GM19395 (cell line): ENCODE measurements at regions not wholly inside any gene's neighbourhood (a gene's known extent, or its start where the extent isn't known, plus 50 kb on each side); places are given as distances from the start of the nearest gene placed in this dataset.

Experiments used
- ATAC-seq: cut with Tn5 transposase; IDR thresholded peaks from one replicate; pipeline ENCODE4 v1.9.1; 2021; ENCODE audit warnings: mild to moderate bottlenecking, moderate library complexity; ENCODE audit not compliant: unreplicated experiment

DNA sequence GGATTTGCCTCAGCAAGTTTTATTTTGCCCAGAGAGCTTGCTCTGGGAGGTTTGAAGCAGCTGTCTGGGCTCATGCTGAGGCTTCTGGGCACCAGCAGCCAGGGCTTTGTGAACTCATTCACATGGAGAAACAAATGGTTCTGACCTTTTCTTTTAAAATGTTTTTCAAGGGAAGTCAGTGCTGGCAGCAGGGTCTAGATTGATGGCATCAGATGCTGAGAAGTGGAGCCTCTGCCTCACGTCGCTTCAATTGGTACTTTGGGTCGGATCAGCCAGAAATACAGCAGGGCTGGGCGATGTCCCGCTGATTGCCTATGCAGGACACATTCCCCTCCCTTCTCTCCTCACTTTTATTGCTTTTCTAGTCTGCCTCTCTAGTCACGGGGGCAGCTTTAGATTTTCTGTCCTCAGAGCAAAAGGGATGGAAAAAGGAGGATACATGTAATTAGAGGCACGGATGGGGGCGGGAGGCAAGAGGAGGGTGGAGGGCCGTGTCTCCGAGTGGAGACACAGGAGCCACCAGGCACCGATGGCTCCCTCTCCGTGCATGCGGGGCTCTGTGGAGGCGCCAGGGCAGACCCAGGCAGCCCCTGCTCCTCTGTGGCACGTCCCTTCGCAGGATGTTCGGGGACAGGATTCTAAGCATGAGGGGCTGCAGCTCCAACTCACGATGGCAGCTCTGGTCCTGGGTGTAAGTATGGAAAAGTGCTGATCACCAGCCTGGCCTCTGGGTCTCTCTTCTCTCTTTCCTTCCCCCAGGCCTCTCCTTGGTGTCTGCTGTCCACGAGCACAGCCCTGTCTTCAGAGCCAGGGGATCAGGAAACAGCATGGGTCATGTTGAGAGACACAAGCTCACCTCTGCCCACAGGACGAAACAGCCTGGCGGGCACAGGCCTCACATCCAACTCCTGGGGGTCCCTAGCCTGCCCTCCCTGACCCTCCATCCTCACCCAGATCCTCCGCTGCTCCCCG, 116.1 kb downstream of the FAM43A start:
- ATAC-seq = no peak

DNA sequence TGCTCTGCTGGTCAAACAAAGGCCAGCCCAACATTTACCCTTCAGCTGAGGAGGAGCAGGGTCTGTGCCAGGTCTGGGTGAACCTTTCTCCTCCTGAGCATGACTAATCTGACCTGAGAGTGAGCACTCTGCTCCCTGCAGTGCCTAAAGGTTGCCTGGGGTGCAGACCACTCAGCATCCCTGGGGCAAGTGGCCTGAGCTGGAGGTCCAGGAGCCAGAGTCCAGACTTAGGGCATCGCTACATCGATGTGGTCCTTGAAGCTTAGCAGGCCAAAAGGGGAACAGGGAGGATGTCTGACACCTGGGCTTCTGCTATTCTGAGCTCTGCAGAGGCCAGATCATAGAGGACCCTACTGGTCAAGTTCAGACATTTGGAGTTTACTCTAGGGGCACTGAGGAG, 119.1 kb downstream of the FAM43A start:
- no peak for ATAC-seq

DNA sequence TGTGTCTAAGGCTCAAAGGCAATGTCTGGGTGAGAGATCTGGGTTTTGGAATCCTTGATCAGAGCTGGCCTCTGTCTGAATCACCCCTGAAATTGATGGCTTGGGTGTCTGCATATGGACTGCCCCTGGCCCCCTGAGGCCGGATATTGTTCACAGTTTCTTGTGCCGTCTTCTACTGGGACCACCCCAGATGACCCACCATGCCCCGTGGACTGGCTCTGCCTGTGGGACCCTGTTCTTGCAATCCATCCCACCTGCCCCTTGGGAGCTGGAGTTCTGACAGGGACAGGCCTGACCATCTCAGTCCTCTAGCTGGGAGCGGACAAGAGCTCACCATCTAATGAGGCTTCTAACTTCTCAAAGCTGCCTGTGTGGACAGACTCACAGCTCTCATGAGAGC, 119.9 kb downstream of the FAM43A start:
- ATAC-seq = no peak

DNA sequence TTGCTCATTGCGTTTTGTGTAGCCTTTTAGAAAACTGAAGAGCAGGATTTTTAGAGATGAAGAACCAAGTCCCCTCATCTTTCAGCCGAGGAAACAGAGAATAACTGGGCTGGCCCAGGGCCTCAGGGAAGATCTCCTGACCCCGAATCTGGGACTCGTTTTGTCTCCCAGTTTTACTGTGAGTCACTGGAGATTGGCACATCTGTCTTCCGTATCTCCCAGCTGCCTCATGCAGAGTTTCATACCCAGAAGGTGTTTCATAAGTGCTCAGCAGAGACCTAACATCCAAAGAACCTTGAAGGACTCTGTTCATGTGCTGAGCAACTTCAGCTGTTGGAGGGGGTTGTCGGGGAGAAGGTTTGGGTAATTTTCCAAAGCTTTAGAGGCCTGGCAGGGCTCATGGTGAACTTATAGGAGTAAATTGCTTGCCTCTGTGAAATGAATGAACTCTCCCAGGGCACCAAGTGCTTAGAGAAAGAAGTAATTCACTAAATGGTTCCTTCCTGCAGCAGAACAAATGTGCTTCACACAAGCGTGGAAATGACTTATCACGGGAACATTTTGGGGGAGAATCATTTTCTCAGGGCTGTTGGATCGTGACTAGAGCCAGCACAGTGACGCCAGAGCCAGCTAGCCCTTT, 121.4 kb downstream of the FAM43A start:
- ATAC-seq = no peak

DNA sequence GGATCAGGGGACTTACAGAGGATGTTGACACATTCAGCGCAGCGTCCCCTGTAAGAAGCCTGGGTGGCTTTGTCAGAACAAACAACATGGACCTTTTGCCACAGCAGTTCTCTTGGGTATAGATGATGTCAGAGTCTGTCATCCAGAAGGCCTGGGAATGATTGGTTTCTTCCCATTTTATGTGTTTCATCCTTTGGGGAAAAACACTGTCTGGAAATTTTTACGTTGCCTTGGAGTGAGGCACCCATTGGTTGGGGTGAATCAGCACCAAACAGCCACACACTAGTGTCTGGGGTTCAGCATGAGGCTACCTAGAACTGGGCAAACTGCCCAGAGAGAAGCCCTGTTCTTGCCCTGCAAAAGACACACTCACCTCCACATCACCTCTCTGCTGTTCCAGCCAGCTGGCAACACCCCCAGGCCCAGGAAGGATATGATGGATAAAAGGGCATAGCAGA, 123.0 kb downstream of the FAM43A start:
- no peak for ATAC-seq

DNA sequence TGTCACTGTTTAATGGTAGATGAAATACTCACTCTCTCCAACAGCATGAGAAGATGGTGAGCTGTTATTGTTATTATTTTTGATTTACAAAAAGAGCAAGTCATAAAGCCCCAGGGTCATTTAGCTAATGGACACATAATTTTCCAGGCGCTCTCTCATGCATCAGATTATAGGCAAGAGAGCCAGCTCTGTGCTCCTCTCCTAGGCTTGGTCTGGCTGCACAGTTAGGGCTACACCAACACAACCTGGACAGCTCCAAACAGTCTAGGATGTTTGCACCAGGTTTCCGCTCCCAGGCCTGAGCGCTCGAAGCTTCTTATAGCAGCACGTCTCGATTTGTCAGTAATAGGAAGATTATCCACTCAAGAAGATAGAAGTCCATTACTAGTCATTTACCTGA, 123.7 kb downstream of the FAM43A start:
- ATAC-seq = no peak

DNA sequence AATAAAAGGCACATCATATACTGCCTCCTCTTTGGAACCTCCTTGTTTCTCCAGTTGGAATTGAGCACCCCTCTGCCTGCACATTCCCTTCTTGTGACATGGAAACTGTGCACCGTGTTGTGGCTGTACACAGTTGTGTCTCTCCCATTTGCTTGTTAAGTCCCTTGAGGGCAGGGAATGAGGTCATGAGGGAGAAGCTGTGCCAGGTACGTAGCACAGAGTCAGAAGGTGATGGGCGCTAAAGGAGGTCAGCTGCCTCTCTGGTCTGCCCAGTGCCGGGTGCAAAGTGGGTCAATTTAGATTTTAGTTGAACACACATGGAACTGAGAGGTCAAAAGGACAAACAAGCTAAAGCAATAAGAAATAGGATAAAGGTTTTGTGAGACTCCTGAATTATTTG, 124.4 kb downstream of the FAM43A start:
- ATAC-seq = no peak

DNA sequence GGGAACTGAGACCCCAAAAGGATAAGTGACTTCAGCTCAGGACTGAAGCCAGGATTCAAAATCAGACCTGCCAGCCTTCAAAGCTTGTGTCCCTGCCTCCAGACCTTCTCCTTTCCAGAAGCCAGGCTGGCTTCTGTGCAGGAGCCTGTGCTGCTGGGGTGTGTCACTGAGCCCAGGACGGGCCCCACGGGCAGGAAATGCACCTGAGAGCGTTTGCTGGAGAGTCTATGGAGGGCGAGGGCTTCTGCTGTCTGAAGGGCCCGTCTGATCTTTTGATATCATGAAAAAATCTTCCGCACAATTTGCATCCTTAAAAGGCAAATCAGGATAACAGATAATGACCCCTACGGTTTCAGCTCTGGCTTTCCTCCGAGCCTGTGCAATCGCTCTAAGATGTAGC, 125.4 kb downstream of the FAM43A start:
- no peak for ATAC-seq

DNA sequence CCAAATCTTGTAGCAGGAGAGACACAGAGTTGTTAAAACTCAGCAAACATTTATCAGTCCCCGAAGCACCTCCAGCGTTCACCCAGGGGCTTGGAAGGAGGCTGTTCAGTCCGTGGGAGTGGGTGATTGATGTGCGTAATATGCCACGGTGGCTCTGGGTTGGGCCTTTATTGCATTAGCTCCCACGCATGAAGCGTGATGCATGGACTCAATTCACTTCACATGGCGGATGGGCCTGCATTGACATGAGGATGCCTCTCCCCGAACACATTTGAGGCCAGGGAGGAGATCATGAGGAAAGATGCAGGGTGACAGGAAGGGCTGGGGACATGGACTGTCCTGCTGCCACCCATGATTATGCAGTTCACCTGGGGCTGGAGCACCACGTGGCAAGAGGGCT, 126.5 kb downstream of the FAM43A start:
- ATAC-seq = no peak

DNA sequence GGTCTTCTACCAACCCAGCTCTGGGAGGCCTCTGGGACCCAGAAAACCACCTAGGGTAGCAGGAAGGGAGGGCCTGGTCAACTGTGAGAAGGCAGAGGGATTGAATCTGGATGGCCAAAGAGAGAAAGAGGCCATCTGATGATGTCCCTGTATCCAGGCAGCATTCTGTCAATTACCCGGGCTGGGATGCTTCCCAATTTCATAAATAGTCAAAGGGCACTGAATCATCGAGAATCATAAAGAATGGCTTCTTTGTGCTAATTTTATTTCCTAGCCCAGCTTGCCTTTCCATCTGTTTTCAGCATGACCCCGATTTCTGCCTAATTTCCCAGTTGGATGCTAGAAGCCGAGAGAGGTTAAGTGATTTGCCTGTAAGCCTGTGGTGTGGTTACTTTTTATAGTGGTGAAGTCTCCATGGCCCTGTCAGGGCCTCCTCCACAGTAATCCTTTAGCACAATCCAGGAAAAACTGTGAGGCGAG, 129.2 kb downstream of the FAM43A start:
- no peak for ATAC-seq

DNA sequence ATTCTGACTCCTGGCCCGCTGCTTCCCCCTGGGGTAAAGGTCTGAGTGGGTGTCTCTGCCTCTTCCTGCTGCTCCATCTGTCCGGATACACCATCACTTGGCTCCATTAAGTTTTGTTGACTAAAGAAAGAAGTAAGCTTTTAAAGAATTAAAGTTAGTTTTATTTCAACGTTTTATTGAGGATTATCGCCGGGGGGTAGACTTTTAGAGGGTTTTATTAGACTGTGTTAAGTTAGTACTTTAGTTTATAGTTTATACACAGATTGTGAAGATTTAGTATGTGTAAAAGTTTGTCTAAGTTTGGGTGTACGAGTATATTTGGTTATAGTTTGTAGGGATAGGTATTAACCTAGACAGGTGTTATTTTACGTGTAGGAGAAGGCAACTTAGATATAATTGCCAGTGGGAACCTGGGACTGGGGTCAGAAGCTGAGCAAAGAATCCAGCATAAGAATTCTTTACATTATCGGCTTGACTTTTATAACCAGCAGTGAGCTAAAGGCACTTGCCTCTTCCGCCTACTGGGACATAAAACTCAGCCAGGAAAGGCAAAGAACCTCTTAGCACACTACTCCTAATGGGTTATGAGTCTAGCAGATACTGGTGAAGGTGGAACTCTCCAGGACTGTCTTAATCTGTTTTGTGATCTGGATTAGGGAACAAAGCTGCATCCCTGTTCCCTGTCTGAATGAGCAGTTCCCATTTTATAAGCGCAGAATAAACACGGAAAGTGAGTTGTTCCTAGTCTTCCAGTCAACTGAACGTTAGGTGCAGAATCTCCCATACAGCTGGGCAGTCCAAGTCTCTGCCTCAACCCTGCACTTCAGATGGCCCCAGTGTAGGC, 131.3 kb downstream of the FAM43A start:
- no peak for ATAC-seq

DNA sequence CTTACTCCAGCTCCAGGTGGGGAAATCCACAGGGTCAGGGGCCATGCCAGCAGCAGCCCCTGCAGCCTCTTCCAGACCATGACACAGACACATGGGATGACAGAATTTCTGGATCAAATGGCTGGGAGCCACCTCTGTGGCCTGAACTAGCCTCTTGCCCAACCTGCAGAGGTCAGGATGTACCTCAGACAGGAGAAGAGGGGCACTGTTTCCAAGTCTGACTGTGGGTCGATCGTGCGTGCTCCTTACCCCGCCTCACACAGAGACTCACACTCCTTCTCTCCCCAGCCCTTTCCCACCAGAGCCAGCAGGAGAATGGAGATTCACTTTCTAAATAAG, 131.9 kb downstream of the FAM43A start:
- no peak for ATAC-seq

DNA sequence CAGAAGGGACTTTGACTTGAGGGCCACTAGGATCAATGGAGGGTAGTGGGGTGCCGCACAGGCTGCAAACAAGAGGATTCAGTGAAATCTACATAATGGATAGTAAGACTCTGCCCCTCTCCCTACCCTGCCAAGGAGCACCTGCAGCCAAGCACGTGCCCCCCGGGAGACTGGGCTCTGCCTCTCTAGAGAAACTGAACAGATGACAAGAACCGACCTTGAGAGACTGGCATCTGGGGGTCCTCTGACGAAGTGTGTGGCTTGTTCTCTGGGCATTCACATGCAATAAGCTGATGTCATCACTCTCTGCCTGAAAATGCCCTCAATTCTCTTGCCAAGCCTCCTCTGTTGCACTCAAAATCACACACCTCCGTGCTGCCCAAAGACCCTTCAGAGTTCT, 132.3 kb downstream of the FAM43A start:
- ATAC-seq = no peak

DNA sequence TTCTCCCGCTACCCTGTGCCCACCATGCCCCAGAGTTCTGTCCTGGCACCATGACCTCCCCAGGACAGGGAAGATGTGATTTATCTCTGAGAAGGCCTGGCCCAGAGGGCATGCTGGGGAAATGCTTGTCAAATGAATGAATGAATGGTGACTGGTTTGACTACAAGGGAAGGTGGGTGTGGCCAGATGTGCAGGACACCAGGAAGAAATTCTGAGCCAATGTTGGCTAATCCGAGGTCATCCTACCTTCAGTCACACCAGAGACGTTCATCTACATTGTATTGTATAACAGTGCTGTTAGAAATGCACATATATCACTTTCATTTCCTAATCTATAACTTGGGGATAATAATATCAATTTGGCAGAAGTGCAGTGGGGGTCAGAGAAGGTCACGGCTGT, 138.4 kb downstream of the FAM43A start:
- no peak for ATAC-seq

DNA sequence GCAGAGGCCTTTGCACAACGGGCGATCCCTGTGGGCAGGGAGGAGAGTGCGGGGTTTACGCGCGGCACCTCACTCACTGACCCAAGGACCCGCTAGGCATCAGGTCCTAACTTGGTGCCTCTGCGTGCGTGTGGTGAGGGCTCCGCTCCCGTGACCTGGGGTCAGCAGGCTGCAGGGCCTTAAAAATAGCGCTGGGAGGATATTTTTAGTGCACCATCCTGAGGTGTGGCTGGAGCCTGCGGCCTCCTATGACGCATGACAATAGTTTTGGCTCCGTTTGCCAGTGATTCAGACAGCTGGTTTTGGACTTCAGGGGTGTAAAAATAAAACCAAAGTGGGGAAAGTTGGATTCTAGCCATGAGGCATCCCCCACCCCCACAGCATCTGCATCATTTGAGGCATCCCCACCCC, 139.0 kb downstream of the FAM43A start:
- ATAC-seq = no peak

DNA sequence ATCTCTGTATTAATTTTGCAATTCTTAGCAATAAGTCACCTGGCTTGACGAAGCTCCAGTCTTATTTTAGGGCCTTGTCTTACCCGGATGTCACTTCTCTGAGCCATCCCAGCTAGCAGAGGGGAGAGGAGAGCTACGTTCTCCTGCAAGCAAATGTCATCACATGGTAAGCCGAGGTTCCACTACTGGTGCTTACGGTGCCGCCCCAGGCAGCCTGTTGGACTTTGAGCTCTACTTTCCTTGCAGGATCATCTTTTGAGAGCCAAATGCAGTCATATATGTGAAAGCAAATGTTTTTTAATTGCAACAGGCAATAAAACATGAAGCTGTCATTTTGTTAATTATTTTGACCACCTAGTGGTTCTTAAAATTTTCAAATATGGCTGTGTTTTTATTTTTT, 140.9 kb downstream of the FAM43A start:
- no peak for ATAC-seq

DNA sequence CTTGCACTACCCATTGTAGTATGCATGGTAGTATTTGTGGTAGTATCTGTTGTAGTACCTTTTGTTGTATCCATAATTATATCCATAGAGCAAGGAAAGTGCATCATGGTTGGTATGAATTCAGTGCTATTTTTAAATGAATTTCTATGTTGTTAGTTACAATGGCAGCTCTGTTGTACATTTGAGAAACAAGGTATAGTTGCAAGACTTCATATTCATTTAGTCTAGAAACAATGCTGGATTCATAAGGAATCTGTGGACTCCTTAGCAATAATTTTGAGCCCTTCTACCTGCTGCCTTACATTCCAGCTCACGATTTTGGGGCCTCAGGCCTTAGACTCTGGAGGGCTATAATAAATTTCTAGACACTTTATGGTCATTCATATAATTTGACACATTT, 141.8 kb downstream of the FAM43A start:
- no peak for ATAC-seq

DNA sequence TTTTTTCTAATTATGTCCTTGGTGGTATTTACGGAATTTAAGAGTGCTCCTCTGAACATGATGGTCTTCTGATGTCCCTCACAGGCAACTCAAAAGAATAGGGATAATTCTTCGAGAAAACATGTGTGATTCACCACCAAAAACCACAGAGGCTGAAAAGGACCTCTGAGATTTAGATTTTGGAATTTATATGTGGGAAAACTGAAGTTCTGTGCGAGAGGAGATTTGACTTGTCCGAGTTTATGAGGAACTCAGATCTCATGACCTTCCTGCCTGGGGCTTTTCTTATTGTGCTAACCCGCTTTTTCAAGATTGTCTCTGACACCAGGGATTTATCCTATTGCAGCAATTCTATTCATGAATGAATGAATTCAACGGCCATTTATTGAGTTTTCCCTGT, 142.4 kb downstream of the FAM43A start:
- no peak for ATAC-seq

DNA sequence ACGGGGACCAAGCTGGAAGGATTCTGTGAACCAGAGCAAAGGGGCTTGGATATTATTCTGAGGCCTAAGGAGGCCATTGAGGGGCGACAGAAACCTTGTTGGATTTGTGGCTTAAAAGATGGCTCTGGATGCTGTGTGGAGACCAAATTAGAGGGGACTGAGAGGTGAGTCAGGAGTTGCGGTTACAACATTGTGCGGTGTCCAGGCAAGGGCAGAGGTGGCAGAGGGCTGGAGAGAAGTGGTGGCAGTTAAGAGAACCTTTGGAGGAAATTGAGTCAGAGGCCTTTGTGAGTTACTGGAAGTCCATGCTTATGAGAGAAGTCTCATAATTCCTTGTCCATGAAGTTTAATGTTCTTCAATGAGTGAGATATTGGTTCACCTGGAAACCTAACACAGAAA, 143.2 kb downstream of the FAM43A start:
- ATAC-seq = no peak

DNA sequence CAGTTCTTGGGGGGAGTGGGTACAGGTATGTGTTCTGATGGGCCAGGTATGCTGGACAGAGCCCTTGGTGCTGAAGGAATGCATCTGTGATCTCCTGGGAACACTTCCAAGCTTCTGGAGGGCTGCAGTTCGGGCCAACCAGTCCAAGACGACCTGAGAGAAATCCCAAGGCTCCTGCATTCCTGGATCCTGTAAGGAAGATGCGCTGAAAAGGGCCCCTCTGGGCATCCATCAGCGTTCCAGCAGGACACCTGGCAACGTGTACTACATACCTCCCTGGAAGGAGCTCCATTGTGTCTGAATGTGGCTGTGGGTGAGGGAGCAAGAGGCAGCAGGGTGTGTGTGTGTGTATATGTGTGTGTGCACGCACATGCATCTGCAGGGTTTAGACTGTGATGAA, 144.7 kb downstream of the FAM43A start:
- no peak for ATAC-seq

DNA sequence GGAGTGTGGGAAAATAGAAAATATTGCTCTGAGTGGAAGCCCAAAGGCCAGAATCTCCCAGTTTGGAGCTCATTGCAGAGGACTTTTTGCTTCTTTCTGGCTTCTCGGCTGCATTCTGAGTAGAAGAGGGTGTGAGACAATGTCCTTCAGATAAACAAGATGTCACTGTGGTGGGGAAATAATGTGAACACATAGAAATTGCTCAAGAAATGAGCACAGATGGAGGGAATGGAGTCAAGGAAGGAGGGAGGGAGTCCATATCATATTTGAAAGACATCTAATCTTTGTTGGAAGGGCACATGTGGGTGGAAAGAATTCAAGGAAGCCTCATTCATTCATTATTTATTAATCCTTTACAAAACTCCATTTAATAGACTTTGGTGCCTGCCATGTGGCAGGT, 145.3 kb downstream of the FAM43A start:
- no peak for ATAC-seq
